ENCODE measurements at regions not wholly inside any gene's neighbourhood (a gene's known extent, or its start where the extent isn't known, plus 50 kb on each side); places are given as distances from the start of the nearest gene placed in this dataset.

DNA sequence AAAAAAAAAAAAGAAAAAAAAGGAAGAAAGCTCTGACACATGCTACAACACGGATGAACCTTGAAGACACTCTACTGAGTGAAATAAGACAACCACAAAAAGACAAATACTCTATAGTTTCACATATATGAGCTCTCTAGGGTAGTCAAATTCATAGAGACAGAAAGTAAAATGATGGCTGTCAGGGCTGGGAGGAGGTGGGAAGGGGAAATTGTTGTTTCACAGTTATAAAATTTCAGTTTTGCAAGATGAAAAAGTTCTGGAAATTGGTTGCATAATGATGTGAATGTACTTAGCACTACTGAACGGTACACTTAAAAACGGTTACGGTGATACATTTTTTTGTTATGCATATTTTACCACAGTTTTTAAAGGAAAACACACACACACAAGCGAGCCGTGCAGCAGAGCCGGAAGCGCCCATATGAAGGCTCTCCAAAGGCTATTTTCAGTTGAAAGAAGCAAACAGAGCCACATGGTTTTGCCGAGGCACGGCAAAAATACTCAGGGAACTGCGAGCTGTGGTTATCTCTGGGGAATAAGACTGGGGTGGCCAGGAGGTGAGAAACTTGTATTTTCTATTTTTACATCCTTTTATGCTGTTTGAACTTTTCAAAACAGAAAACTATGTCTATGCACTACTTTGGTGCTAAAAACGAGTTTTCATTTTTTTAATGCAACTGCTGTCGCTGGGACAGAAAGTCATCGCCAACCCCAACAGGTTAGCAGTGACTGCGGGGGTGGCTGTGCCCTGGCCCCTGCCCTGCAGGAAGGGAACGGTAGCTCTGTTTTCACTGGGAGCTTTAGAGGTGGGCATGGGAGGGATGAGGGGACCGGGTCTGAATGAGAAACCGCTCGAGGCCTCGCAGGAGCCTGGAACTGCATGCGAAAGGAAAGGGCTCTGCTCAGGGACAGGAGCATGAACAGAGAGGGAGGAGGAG is 132.9 kb downstream of the OAT start:
- no peak for DNase-seq

GRCh38 chr10:124283949-124284250 is 134.8 kb downstream of the OAT start:
- no peak for DNase-seq

- no peak for DNase-seq
Measured at GRCh38 chr10:124283215-124283948, 135.3 kb downstream of the OAT start.

DNA sequence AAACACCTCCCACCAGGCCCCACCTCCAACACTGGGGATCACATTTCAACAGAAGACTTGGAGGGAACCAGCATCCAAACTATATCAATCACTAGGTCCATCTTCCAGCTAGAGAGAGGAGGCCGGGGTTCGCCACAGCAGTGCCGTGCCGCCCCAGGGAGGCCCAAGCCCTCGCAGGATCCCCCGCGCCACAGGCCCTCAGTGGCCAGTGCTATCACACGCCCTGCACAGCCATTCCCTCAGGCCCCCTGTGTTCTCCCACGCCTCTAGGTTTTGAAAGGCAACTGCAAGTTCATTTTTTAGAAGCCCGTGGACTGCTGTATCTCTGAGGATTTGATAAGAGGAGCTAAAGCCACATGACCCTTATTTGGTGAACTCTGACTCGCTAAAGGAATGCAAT is 136.4 kb downstream of the OAT start:
- DNase-seq = no peak

DNA sequence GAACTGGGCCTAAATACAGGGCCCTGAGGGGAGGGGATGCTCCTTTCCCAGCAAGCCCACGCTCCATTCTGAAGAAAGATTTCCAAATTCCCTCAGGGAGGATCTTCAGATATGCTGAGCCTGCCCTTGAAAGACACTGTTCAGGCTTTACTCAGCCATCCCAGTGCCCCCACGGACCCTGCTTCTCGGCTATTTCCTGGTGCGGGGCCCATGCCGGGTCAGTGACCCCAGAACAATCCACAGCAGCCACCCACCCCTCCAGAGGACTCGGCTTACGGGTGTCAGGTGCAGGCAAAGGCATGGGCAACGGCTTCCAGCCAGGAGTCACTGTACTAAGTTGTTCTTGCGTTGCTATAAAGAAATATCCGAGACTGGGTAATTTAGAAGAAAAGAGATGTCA is 137.1 kb downstream of the OAT start:
- DNase-seq = no peak

GRCh38 chr10:124280916-124281315 is 137.8 kb downstream of the OAT start:
- DNase-seq = no peak

- DNase-seq = no peak
Measured at GRCh38 chr10:124279882-124280281, 138.8 kb downstream of the OAT start.

- no peak for DNase-seq
Measured at GRCh38 chr10:124279298-124279697, 139.4 kb downstream of the OAT start.

GRCh38 chr10:124278356-124278755 is 140.4 kb downstream of the OAT start:
- DNase-seq = no peak

- DNase-seq = no peak
Measured at GRCh38 chr10:124273141-124273540, 145.6 kb downstream of the OAT start.

GRCh38 chr10:124271676-124272075 is 147.0 kb downstream of the OAT start:
- DNase-seq = no peak

DNA sequence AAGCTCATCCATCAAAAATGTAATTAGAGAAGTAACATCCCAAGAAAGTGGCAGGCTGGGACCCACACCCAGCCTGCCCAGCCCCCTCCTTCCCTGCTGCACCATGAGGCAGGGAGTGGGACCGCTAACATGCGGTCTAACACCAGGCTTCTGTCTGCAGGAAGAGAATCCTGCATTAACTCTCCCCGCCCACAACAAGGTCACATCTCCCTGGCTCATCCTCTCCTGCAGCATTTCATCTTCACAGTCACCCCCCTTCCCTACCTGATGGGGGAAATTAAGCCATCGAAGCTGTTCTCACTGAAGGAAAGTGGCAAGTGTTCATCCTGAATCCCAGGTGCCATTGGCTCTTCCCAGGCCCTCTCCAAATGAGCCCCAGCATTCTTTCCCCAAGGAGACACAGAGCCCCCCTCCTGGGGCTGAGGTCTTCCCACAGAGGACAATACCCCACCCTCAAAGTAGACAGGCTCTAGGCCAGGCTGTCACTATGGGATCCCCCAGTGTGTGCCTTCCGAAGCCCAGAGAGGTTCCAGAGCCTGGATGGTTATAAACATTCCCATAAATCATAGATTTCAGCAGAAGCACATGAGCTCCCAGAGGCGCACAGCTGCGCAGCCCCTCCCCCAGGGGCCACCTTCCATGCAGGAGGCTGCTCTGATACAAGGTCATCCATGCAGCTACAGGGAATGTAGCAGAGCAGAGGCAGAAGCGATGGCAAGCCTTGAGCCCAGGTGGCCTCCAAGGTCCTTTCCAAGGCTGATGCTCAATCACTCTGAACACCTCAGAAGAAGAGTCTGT is 148.0 kb downstream of the OAT start:
- no peak for DNase-seq

DNA sequence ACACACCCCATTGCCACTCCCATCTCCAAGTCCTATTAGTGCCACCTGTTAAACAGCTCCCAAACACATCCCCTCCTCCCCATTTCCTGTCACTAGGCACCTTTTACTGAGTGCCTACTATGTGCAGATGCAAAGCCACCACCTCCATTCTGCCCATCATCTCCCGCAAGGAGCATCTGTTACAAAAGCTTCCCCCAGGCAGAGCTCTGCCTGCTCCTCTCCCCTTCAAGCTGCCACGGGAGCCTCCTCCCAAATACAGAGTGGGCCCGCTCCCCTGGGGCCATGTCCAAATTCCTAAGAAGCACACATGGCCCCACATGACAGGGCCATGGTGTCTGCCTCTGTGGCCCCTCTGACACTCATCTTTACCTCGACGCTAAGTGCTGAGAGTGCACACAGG is 149.7 kb downstream of the OAT start:
- no peak for DNase-seq

DNA sequence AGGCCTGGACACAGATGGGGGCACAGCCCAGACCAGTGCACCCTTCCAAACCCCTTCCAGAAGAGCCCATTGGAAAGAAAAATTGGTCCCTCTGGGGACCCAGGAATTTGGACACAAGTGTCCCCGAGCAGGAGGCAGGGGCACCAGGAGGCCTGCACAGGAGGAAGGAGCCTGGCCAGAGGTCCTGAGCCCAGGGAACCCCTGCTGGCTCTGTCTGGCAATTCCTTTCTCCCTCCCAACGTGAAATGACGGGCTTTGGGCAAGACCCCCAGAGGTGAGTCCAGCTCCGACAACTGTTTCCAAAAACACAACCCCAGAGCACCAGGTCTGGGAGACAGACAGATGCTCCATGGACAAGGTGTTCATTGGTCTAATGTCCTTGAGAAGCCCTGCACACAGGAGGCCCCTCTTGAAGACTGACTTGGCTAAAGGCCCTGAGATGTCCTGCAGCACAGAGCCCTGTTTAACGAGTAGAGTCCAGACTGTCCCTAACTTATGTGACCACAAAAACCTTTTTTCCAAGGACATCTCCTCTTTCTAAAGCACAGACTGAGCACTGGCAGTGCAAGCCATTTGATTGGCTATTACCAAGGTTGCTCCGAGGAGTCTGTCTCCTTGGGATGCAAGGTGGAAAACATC is 150.7 kb downstream of the OAT start:
- no peak for DNase-seq

DNA sequence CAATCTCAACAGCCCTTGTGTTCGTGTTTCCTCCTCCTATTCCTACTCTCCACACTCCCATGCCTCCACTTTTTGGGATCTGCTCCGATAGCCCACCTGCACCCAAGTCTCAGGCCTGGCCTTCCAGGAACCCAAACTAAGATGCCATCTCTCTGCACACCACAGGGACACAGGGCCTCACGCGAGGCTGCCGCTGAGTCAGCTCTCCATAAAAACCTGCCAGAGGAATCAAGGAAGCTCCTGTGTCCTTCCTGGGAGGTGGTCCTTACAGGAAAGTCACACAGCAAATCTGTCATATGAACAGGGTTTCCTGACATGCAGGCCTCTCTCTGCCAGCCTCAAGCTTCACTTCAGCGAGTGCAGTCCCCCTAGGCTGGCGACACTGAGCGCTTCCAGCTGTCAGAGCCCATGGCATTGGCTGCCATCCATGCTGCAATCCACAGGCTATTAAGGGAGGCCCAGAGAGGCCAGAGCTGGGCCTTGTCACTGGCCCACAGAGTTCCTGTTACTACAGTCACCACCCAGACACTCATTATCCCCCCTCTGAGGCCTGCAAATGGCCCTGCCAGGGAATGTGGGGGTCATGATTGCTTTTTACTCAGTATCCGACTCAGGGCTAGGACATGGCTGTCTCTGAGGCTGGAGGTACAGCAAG is 151.4 kb downstream of the OAT start:
- DNase-seq = no peak

DNA sequence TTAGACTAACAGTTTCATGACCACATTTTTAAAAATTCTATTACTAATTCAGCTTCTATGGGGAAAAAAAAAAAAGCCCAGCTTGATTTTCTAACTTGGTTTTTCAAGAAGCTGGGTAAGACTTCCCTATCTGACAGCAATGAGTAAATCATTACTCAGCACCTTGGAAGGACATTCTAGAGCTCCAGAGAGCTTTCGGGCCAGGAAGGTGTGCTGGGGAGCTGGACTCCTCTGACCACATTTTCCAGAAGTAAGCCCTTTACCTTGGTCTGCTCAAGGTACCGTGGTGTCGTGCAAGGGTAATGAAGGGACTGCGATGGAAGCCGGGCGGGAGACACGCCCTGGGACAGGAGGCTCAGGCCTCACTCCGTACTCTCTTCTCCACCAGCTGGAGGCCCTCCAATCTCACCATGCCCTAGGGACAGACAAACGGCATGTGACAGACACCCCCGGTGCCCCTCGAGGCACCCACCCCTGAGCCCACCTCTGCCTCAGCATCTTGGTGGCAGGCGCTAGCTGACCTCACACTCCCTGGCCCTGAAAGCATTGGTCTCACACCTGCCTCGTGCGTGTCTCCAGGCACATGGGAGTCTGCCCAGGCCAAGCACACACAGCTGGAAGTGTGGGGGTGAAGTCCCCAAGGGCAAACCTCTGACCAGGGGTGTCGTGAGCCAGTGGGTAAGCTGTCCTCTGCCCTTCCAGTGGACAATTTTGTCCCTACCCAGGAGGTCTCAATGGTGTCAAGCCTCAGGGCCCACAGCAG is 152.1 kb downstream of the OAT start:
- DNase-seq = no peak

DNA sequence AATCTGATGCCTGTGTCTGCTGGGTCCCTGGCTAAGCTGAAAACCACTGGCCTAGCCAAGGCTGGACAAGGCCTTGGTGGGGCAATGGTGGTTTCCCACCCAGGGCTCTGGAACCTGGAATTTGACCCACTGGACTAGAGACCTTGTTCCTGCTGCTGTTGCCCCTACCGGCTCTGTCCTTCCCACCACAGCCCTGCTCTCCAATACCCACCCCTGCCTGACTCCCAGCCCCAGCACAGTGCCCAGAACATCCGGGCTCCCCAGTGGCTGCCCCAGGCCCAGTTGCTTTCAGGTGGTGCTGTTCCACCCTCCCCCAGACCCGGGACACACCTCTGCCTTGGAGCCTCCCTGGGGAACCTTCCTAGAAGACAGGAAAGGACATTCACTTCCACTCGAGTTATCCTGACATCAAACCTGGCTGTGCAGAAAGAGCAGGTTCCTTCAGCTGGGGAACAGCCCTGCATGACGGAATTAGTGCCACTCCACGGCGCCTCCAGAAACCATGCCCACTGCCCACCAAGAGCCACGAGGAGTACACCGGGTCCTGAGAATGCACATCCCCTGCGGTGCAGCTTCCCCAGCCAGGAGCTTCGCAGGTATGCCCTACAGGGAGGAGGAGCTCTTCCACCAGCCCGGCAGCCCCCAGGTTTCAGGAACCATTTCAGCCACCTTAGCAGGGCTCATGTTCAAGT is 152.8 kb downstream of the OAT start:
- no peak for DNase-seq

DNA sequence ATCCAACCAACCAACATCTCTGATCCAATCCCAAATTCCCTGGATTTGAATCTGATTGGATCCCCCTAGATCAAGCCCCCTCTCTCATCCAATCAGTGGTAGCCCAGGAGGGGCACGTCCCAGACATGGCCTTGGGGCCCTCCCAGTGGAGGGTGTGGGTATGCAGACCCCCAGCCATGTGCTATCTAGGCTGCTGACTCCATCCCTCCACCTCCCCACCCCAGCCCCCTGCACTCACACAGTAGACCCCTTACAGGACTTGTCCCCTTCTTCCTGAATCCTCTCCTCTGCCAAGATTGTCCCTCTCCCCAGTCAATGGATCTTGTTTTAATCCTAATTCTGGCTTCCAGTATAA is 153.4 kb downstream of the OAT start:
- DNase-seq = no peak

DNA sequence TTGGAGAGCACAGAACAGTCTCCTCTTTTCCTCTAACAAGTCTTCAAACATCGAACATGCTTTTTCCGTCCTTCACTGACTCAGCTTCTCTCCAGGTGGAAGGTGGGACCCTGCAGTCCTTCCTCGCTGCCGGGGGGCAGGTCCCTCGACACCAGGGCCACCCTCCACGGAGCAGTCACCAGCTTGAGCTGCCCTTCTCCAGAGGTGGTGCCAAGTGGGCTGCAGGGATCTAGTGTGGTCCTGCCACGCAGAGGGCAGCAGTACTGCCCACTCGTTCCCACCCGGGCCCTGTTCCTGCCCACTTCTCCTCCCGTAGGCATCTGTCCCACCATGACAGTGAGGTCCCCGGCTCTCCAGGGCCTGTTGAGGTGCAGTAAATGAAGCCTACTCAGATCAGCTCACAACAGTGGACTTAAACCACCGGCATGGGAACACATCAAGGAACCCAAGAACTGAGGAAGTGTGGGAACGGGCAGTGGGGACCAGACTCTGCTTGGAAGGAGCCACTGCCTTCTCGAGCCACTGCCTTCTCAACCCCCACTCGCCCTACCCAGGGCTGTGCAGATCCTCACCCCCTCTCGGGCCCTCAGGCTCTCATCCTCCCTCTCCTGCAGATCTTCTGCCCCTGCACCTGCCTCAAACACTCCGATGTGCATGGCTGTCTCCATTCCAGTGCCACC is 153.9 kb downstream of the OAT start:
- DNase-seq = no peak

GRCh38 chr10:124264271-124264670 is 154.5 kb downstream of the OAT start:
- DNase-seq = no peak

- DNase-seq = no peak
Measured at GRCh38 chr10:124263726-124264125, 155.0 kb downstream of the OAT start.
